ENCODE measurements at regions not wholly inside any gene's neighbourhood (a gene's known extent, or its start where the extent isn't known, plus 50 kb on each side); places are given as distances from the start of the nearest gene placed in this dataset.

DNA sequence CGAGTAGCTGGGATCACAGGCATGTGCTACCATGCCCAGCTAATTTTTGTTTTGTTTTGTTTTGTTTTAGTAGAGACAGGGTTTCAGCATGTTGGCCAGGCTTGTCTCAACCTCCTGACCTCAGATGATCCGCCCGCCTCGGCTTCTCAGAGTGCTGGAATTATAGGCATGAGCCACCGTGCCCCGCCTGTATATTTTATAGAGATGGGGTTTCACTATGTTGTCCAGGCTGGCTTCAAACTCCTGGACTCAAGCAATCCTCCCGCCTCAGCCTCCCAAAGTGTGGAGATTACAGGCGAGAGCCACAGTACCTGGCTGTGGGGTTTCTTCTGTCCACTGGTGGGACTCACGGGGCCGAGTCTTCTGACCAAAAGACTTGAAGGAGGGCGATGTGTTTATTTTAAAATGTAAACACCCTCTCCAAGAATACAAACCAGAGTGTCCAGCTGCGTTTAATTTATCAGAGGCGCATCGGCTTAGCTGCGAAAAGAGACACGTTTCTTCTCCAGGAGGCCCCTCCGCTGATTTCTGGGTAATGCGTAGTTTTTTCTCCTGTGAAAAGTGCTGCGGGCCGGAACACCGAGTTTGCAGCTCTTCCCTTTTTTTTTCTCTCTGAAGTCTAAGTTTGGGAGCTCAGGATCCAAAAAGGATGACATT is 86.9 kb upstream of the CIBAR2 start:
- no peak for TF ChIP-seq POLR2A (IDR thresholded peaks at IDR 0.05)
- TF ChIP-seq, protein P1, sequence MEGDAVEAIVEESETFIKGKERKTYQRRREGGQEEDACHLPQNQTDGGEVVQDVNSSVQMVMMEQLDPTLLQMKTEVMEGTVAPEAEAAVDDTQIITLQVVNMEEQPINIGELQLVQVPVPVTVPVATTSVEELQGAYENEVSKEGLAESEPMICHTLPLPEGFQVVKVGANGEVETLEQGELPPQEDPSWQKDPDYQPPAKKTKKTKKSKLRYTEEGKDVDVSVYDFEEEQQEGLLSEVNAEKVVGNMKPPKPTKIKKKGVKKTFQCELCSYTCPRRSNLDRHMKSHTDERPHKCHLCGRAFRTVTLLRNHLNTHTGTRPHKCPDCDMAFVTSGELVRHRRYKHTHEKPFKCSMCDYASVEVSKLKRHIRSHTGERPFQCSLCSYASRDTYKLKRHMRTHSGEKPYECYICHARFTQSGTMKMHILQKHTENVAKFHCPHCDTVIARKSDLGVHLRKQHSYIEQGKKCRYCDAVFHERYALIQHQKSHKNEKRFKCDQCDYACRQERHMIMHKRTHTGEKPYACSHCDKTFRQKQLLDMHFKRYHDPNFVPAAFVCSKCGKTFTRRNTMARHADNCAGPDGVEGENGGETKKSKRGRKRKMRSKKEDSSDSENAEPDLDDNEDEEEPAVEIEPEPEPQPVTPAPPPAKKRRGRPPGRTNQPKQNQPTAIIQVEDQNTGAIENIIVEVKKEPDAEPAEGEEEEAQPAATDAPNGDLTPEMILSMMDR (IDR thresholded peaks at IDR 0.05): no peak

Data from lower leg skin (tissue), 3 donors.